ENCODE measurements at regions not wholly inside any gene's neighbourhood (a gene's known extent, or its start where the extent isn't known, plus 50 kb on each side); places are given as distances from the start of the nearest gene placed in this dataset.

DNA sequence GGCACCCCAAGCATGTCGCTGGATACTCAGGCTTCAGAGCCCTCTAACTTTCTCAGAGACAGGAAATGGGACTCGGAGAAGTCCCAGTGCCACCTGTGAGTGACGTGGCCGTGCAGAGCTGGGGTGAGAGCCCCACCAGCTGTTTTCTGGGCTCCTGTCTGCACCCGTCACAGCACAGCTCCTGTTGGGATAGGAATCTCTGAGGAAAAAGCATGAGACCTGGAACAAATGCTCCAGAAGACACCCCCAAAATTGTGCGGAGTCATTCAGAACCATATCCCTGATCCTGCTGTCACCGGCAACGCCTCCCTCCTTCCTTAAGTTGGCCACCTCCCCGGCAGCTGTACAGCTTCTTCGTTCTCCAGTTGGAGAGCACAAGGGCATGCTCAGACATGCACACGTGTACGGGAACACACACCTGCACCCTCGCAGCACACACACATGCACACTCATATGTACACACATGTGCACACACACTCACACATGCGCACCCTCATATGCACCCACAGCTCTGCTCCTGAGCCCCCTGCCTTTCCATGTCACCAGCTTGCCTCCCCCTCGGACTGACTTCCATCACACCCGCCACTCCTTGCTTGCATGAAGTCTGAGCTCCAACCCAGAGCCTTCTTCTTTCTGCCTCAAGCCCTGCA is 1430.0 kb downstream of the BRD1 start:
- no peak for DNase-seq

DNA sequence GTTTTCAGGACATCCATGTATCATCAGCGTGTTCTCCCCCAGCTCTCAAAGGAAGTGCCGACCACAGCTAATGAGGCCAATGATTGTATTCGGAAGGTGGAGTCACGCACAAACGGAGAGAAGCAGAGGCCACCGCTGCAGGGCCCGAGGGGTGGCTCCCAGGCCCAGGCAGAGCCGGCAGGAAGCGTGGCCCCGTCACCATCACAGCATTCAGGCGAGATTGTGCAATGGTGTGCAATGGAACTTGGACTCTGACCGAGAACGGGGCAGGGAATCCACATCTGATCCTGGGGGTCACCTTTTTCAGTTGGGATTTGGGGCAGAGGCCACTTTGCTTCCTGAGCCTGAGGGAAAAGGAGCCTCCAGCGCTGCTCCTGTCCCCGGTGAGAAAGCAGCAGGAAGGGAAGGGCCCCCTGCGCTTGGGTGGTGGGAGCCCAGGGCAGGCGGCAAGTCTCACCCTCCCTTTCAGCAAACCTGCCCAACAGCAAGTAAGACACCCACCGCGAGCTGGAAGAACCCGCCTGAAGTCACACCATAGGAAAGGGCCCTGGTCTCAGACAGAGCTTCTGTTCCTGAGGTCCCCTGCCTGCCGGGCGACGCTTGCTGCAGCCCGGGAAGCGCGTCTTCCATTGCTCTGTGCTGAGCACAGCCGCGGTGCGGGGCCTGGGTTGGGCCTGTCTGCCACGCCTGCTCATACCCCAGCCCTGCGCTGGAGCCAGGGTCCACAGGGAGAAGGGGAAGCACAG is 1430.7 kb downstream of the BRD1 start:
- no peak for DNase-seq

GRCh38 chr22:48396091-48396784 is 1431.4 kb downstream of the BRD1 start:
- no peak for DNase-seq

DNA sequence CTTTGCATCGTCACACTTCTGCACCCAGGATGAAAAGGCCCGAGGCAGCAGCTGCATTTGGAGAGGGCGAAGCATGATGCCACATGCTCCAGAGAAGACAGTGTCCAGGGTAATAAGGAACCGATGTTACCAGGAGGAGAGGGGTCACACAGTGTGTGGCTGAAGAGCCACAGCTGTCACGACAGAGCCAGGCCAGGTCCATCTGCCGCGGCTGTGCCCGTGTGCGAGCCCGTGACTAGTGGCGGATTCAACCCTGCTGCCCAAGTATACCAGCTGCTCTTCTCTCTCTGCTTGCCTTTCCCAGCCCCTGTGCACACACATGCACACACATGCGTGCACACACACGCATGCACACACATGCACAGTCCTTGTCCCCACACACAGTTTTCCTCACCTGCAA is 1432.5 kb downstream of the BRD1 start:
- no peak for DNase-seq

GRCh38 chr22:48394787-48395186 is 1432.9 kb downstream of the BRD1 start:
- no peak for DNase-seq

DNA sequence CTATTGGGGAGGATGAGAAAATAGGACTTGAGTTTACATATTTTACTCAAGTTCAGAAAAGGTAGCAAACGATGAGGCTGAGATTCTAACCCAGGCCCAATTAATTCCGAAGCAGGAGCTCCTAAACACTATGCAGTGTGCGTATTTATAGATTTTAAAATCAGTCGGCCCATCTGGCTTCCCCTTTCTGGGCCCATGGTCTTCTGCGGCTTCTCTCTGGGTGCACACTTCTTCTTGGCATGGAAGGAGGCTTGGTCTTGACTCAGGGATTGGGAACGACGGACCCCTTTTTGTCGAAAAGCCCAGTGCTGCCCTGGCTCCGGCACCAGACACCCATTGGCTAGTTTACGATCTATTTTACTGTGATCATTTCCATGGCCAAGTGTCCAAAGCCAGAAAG is 1433.8 kb downstream of the BRD1 start:
- DNase-seq: no peak

GRCh38 chr22:48393041-48393370 is 1434.7 kb downstream of the BRD1 start:
- DNase-seq: no peak

- DNase-seq: no peak
Observed at GRCh38 chr22:48391820-48392219, 1435.9 kb downstream of the BRD1 start.

DNA sequence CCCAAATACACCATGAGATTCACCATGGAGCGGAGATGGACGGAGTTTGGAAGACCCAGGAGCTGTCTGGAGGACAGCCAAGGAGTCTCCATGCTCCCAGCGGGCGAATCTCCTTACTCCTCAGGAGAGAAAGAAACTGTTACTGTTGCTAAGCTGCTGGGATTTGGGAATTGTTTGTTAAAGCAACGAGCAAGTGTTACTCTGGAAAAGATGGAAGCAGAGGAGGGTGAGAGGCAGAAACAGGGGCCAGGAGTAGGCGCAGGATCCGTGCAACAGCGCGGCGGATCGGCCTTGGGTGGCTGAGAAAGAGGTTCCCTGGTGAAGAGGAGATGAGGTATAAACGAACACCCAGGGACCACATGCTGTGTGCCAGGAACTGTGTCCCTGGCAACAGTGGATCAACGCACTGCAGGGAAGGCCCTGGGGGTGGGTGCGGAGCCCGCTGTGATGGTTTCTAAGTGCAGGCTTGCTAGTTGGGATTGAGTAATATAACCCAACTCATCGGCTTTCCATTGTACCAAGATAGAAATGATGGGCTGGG is 1436.4 kb downstream of the BRD1 start:
- DNase-seq: no peak

DNA sequence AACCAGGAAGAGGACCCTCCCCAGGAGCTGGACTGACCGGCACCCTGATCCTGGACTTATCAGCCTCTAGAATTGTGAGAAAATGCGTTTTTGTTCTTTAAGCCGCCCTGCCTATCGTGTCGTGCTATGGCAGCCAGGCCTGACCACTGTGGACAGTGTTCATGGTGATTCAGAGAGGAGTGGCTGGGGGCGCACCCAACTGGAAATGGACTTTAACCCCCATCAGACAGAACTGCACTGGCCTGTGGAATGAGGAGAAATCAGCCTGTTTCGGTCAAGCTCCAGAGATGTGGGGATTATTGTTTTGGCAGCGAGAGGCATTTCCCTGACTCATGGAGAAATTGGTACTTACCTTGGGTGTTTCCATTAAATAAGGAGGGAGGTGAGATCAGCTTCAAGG is 1437.8 kb downstream of the BRD1 start:
- DNase-seq: no peak

DNA sequence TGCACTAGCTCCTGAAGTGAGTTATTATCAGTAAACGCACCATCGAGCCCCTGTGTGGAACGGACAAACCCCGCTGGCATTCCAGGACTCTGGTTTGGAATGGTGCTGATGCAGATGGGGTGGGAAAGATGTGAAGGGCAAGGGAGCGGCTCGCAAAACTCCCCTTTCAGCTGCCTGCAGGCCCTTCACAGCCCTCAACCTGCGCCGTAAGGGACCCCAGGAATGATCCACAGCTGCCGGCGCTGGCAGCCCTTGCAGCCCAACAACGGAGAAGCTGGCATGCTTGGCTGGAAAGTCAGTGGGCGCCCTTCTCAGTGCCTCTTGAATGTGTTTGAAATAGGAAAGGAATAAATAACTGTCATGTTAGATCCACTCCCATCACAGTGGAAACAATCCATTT is 1445.5 kb downstream of the BRD1 start:
- DNase-seq: no peak

- no peak for DNase-seq
Observed at GRCh38 chr22:48380016-48380665, 1447.5 kb downstream of the BRD1 start.

GRCh38 chr22:48379371-48379770 is 1448.3 kb downstream of the BRD1 start:
- no peak for DNase-seq

DNA sequence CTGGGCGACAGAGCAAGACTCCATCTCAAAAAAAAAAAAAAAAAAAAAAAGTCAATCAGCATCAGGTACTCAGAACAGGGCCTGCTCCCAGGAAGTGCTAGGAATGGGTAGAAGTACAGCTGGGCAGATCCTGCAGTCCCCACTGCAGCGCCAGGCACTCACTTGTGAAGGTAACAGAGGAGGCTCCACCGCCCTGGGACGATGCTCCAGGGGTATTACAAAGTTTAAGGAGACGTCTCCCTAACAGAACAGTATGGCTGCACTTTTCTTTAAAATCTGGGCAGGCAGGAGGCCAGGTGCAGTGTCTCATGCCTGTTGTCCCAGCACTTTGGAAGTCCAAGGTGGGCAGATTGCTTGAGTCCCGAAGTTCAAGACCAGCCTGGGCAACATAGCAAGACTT is 1449.0 kb downstream of the BRD1 start:
- no peak for DNase-seq

GRCh38 chr22:48376936-48377712 is 1450.5 kb downstream of the BRD1 start:
- no peak for DNase-seq

- no peak for DNase-seq
Observed at GRCh38 chr22:48376428-48376827, 1451.2 kb downstream of the BRD1 start.

DNA sequence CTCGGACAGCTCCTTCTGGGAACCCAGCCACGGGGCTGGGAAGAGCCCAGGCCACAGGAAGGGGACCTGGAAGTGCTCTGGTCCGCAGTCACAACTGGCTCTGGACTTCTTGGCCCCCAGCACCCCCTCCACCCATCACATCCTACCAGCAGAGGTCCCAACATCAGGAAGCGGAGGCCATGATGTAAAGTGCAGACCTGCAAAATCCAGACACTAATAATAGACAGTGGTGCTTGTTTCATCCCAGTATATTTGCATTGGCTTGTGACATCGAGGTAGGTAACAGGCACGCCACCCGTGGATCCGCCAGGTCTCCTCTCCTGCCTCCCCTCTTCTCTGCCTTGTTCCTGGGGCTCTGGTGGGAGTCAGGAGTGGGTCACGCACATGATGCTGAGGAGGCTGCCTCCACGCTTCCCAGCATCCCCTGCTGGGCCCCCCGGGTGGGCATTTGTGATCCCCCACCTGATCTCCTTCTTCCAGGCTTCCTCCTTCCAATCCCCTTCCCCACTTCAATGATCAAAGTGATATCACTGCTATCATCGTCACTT is 1454.0 kb downstream of the BRD1 start:
- DNase-seq: no peak

DNA sequence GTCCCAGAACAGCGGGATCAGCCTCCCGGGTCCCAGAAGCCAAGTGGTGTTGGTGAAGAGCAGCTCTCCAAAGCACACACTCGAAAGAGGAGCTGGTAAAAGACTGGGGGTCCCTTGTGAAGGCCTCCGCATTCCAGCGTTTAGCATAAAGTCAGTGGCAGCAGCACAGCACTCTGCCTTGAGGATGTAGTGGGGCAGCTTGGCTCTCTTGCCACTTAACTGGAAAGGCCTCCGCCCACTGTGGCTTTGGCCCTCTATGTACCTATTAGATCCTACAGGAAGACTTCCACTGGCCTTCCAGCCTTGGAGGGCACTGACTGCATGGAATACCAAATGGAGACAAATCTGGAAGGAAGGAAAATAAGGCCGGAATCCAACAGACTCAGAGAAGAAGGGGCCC is 1455.3 kb downstream of the BRD1 start:
- no peak for DNase-seq

DNA sequence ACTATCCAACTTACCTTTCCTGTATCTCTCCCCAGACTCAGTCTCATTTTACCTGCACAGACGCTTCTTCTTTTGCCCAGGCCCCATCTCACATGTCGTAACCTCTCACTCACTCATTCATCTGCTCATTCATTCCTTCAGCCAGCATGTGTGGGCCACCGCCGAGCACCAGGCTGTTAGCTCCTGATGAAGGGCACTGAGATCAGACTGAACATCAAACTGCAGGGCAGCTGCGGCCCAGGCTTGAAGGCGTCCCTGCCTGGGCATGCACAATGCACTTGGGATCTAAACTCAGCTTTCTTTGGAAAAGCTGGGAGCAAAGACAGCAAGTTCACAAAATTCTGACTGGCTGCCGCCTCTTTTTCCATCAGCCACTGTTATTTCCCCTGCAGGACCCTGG is 1456.3 kb downstream of the BRD1 start:
- no peak for DNase-seq

- no peak for DNase-seq
Observed at GRCh38 chr22:48370508-48371325, 1457.0 kb downstream of the BRD1 start.
